ENCODE measurements at regions not wholly inside any gene's neighbourhood (a gene's known extent, or its start where the extent isn't known, plus 50 kb on each side); places are given as distances from the start of the nearest gene placed in this dataset.

DNA sequence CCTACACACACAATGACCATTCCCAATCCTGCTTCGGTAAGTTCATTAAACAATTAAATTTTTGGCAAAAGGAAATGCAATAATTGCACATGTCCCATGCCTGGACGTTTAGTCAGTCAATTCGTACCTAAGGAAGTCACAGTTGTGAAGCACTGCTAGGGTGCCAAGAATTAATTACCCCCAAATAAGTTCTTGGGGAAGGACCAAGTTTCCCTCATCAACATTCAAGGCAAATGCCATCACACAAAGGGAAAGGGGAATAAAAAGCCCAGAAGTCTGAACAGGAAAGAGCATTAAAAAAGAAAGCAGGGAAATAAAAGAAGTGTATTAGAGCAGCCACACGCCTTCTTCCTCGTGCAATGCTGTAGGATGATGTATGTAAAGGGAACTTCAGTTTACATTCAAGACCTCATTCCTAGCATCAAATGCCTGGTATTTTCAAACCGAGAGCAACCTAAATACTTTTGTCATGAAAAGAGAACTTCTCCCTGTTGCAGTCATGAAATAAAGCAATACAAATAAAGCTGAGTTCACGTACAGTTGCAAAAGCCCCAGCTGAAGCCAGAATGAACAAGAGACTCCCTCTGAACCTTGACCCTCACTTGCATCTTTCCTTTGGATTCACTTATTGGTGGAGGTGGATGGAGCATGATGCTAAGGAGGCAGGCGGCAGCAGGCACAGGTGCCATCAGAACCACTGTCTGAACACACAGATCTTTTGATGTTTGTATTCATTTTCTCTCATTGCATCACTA is 124.0 kb upstream of the PPARGC1A start:
- Histone ChIP-seq H3K9me3 (ENCODE audit: low read depth) (no peaks in the 10 kb centered on the region), H3K4me3 (no peak overlapping the region), H3K4me1 (no peaks in the 10 kb centered on the region), H3F3A (ENCODE audit: low read depth) (no peaks in the 10 kb centered on the region), H3K79me2 (ENCODE audit: low read depth) (no peaks in the 10 kb centered on the region), H3K27ac (no peak overlapping the region), H3K36me3 (no peaks in the 10 kb centered on the region), H3K4me2 (no peak overlapping the region), H3K27me3 (no peaks in the 10 kb centered on the region), H2AFZ (replicated peaks) (no peak overlapping the region), H4K20me1 (ENCODE audit: low read depth) (no peaks in the 10 kb centered on the region), H3K9ac (no peak overlapping the region)
- no peak for TF ChIP-seq EZH2 (IDR thresholded peaks at IDR 0.05)
- TF ChIP-seq, protein P1, sequence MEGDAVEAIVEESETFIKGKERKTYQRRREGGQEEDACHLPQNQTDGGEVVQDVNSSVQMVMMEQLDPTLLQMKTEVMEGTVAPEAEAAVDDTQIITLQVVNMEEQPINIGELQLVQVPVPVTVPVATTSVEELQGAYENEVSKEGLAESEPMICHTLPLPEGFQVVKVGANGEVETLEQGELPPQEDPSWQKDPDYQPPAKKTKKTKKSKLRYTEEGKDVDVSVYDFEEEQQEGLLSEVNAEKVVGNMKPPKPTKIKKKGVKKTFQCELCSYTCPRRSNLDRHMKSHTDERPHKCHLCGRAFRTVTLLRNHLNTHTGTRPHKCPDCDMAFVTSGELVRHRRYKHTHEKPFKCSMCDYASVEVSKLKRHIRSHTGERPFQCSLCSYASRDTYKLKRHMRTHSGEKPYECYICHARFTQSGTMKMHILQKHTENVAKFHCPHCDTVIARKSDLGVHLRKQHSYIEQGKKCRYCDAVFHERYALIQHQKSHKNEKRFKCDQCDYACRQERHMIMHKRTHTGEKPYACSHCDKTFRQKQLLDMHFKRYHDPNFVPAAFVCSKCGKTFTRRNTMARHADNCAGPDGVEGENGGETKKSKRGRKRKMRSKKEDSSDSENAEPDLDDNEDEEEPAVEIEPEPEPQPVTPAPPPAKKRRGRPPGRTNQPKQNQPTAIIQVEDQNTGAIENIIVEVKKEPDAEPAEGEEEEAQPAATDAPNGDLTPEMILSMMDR (IDR thresholded peaks at IDR 0.05), result no peak
- no peak for TF ChIP-seq EZH2phosphoT487 (IDR thresholded peaks at IDR 0.05)
- Mint-ChIP-seq H3K9me3 (no peaks in the 10 kb centered on the region), H3K4me3 (no peak overlapping the region), H3K4me1 (no peaks in the 10 kb centered on the region), H3K36me3 (no peaks in the 10 kb centered on the region), H3K27me3 (ENCODE audit: insufficient read depth, low read depth) (peaks cover 3% of the 10 kb centered on the region), H3K27ac (no peak overlapping the region)
- no peak for DNase-seq (ENCODE audit: low spot score)

DNA sequence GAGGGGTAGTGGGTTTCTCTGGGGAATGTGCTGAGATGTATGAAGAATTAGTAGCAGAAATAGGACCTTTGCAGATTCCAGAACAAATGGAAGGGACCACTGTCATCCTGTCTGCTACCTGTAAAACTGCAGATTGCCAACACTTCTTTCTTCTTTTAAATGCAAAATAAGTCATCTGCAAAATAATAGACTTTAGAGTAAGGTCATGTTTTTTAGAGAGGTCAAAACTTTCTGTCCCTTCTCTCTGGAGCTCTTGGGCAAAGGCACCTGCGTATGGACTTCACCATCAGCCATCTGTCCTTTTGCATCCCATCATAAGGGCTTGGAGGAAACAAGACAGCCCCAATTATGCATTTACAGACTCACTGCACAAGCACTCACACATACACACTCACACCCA is 121.1 kb upstream of the PPARGC1A start:
- no peaks in the 10 kb centered on the region for H3K27me3 ChIP-seq
- H2AFZ ChIP-seq (replicated peaks), result no peak overlapping the region
- H3K4me3 ChIP-seq, result no peak overlapping the region
- Mint-ChIP-seq H3K9me3 (no peaks in the 10 kb centered on the region), H3K4me3 (no peak overlapping the region), H3K27ac (no peak overlapping the region), H3K36me3 (no peaks in the 10 kb centered on the region), H3K4me1 (peaks cover 12% of the 10 kb centered on the region), H3K27me3 (ENCODE audit: insufficient read depth, low read depth) (peaks cover 2% of the 10 kb centered on the region)
- no peaks in the 10 kb centered on the region for H4K20me1 ChIP-seq (ENCODE audit: low read depth)
- H3K9ac ChIP-seq, result no peak overlapping the region
- DNase-seq (ENCODE audit: low spot score), result no peak
- no peaks in the 10 kb centered on the region for H3F3A ChIP-seq (ENCODE audit: low read depth)
- H3K27ac ChIP-seq, result no peak overlapping the region
- H3K9me3 ChIP-seq (ENCODE audit: low read depth), result no peaks in the 10 kb centered on the region
- no peaks in the 10 kb centered on the region for H3K4me1 ChIP-seq
- H3K36me3 ChIP-seq, result no peaks in the 10 kb centered on the region
- H3K79me2 ChIP-seq (ENCODE audit: low read depth), result no peaks in the 10 kb centered on the region
- no peak overlapping the region for H3K4me2 ChIP-seq
- TF ChIP-seq EZH2phosphoT487 (IDR thresholded peaks at IDR 0.05) (no peak), EZH2 (IDR thresholded peaks at IDR 0.05) (no peak)
- TF ChIP-seq, protein P1 (IDR thresholded peaks at IDR 0.05), result no peak

DNA sequence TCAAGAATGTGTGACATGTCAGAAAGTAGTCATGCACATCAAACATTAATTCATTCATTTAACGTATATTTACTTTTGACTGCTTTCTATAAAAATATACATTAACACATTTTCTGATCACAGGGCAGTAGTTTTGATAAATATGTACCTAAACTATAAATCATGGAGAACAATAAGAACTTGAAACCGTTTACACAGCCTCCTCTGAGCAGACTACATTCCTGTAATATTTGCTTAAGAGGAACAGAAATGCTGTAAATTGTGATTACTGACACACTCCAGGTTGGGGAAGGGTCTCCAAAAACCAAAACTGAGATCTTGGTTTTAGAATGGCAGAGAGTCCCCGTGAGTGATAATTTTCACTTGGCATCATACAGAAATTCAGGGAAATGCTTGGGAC is 120.7 kb upstream of the PPARGC1A start:
- Histone ChIP-seq H3K4me3 (no peak overlapping the region), H3K36me3 (no peaks in the 10 kb centered on the region), H3K9ac (no peak overlapping the region), H2AFZ (replicated peaks) (no peak overlapping the region), H3K27ac (no peak overlapping the region), H3K27me3 (no peaks in the 10 kb centered on the region), H3K79me2 (ENCODE audit: low read depth) (no peaks in the 10 kb centered on the region), H4K20me1 (ENCODE audit: low read depth) (no peaks in the 10 kb centered on the region), H3K4me2 (no peak overlapping the region), H3F3A (ENCODE audit: low read depth) (no peaks in the 10 kb centered on the region), H3K9me3 (ENCODE audit: low read depth) (no peaks in the 10 kb centered on the region), H3K4me1 (peaks cover under 1% of the 10 kb centered on the region)
- no peak for DNase-seq (ENCODE audit: low spot score)
- H3K4me1 Mint-ChIP-seq, result peaks cover 12% of the 10 kb centered on the region
- TF ChIP-seq EZH2 (IDR thresholded peaks at IDR 0.05) (no peak), EZH2phosphoT487 (IDR thresholded peaks at IDR 0.05) (no peak)
- TF ChIP-seq, protein P1 (IDR thresholded peaks at IDR 0.05), result no peak
- H3K9me3 Mint-ChIP-seq, result no peaks in the 10 kb centered on the region
- H3K36me3 Mint-ChIP-seq, result no peaks in the 10 kb centered on the region
- H3K4me3 Mint-ChIP-seq, result no peak overlapping the region
- peaks cover 2% of the 10 kb centered on the region for H3K27me3 Mint-ChIP-seq (ENCODE audit: insufficient read depth, low read depth)
- no peak overlapping the region for H3K27ac Mint-ChIP-seq

Data from neural progenitor cell (in vitro differentiated cells).